HepG2 (cell line): ENCODE measurements at regions not wholly inside any gene's neighbourhood (a gene's known extent, or its start where the extent isn't known, plus 50 kb on each side); places are given as distances from the start of the nearest gene placed in this dataset.

Source experiments
- ARHGAP35 ChIP-seq: sonication (generic); formaldehyde crosslinking; IDR thresholded peaks from 2 replicates; pipeline ENCODE4 v1.9.0; 2022; ENCODE audit warnings: mild to moderate bottlenecking, inconsistent platforms, moderate library complexity, missing genetic modification reagents, borderline replicate concordance
- EZH2 ChIP-seq: conservative IDR thresholded peaks from 2 replicates; pipeline ENCODE4 v1.6.1; 2012; ENCODE audit warnings: mild to moderate bottlenecking, low read depth, low read length, moderate library complexity
- HCFC1 ChIP-seq: fragments of 150-350 bp; IDR thresholded peaks from 2 replicates; pipeline ENCODE4 v1.6.1; 2014; ENCODE audit warnings: low read depth, low read length
- SOX5 ChIP-seq: IDR thresholded peaks from 2 replicates; pipeline ENCODE4 v1.6.1; 2016; ENCODE audit warnings: borderline replicate concordance
- ZFP36L1 ChIP-seq: sonication (generic); formaldehyde crosslinking; IDR thresholded peaks from 2 replicates; pipeline ENCODE4 v1.8.0; 2022; ENCODE audit warnings: mild to moderate bottlenecking, missing genetic modification reagents, moderate library complexity
- ZNF318 ChIP-seq: sonication (generic); formaldehyde crosslinking; IDR thresholded peaks from 2 replicates; pipeline ENCODE4 v1.4.0; 2020; ENCODE audit warnings: mild to moderate bottlenecking, missing genetic modification reagents
- ZNF407 ChIP-seq: sonication (generic); formaldehyde crosslinking; IDR thresholded peaks from one replicate; pipeline ENCODE4 v1.5.1; 2020; ENCODE audit warnings: mild to moderate bottlenecking, missing genetic modification reagents; ENCODE audit errors: not compliant biosample characterization

GRCh38 chr13:82627183-82627582, 1255.1 kb downstream of the SLITRK1 start (continued):
- TF ChIP-seq ZNF318 (CRISPR knock-in tag) (no peak), SOX5 (CRISPR knock-in tag) (no peak), ZFP36L1 (no peak), HCFC1 (no peak), EZH2 (no peak), ZNF407 (CRISPR knock-in tag) (no peak), ARHGAP35 (CRISPR knock-in tag) (no peak)
